PC-9 (cell line): ENCODE measurements at regions not wholly inside any gene's neighbourhood (a gene's known extent, or its start where the extent isn't known, plus 50 kb on each side); places are given as distances from the start of the nearest gene placed in this dataset.

ENCODE experiments used
- BruUV-seq: library from RNA; stranded (reverse); fragments of 400-500 nt; replicated peaks from 2 replicates; lab custom pipeline; 2021; lab: Mats Ljungman, UMichigan
- CTCF ChIA-PET: fragments of 300-600 bp; sonication (Branson Sonifier 250); formaldehyde crosslinking; loops from one replicate; lab custom pipeline; 2022; ENCODE audit warnings: antibody characterized with exemption; lab: Charles Lee
- POLR2A ChIA-PET: fragments of 300-600 bp; sonication (Branson Sonifier 250); formaldehyde crosslinking; loops from one replicate; lab custom pipeline; 2022; ENCODE audit warnings: antibody characterized with exemption; ENCODE audit not compliant: unreplicated experiment; lab: Charles Lee
- DNase-seq, 2 experiments: peaks; one replicate each; pipeline versions ENCODE4 v3.0.0 to v3.0.0-alpha.2; 2015 to 2022; ENCODE audit warnings: mixed read lengths in 1 of 2
- H2AFZ ChIP-seq: fragments of 200-600 bp; sonication (generic); 2 replicates; pipeline ENCODE4 v1.8.1; 2017; ENCODE audit warnings: antibody characterized with exemption
- H3F3A ChIP-seq: fragments of 200-600 bp; sonication (generic); 2 replicates; pipeline ENCODE4 v1.8.1; 2017; ENCODE audit warnings: antibody characterized with exemption, mild to moderate bottlenecking, low read depth; ENCODE audit not compliant: insufficient read depth
- H3K27ac ChIP-seq: fragments of 200-600 bp; sonication (generic); 2 replicates; pipeline ENCODE4 v1.6.1; 2016; ENCODE audit warnings: mixed run types
- H3K27me3 ChIP-seq: fragments of 200-600 bp; sonication (generic); 2 replicates; pipeline ENCODE4 v1.6.1; 2016; ENCODE audit warnings: low read depth, mixed run types; ENCODE audit not compliant: insufficient read depth
- H3K36me3 ChIP-seq: fragments of 200-600 bp; sonication (generic); 2 replicates; pipeline ENCODE4 v1.6.1; 2016; ENCODE audit warnings: low read depth, mixed run types
- H3K4me1 ChIP-seq: fragments of 200-600 bp; sonication (generic); replicated peaks from 2 replicates; pipeline ENCODE4 v1.6.1; 2016; ENCODE audit warnings: mixed run types; ENCODE audit not compliant: insufficient read depth
- H3K4me2 ChIP-seq: fragments of 200-600 bp; sonication (generic); 2 replicates; pipeline ENCODE4 v1.6.1; 2017; ENCODE audit warnings: mixed run types
- H3K4me3 ChIP-seq: fragments of 200-600 bp; sonication (generic); 2 replicates; pipeline ENCODE4 v1.6.1; 2016; ENCODE audit warnings: mixed run types
- H3K79me2 ChIP-seq: fragments of 200-600 bp; sonication (generic); 2 replicates; pipeline ENCODE4 v1.6.1; 2017; ENCODE audit warnings: low read depth, mixed run types
- H3K9me2 ChIP-seq: fragments of 200-600 bp; sonication (generic); 2 replicates; pipeline ENCODE4 v1.8.1; 2017; ENCODE audit warnings: mild to moderate bottlenecking; ENCODE audit not compliant: insufficient read depth
- H3K9me3 ChIP-seq: fragments of 200-600 bp; sonication (generic); 2 replicates; pipeline ENCODE4 v1.8.1; 2016; ENCODE audit warnings: low read depth; ENCODE audit not compliant: insufficient read depth
- H4K20me1 ChIP-seq: fragments of 200-600 bp; sonication (generic); 2 replicates; pipeline ENCODE4 v1.8.1; 2017; ENCODE audit not compliant: insufficient read depth
- EZH2 ChIP-seq: fragments of 200-600 bp; sonication (generic); IDR thresholded peaks from 2 replicates; pipeline ENCODE4 v1.8.0; 2017; ENCODE audit warnings: antibody characterized with exemption, low read depth
- intact Hi-C: fragments of 100-400 bp; cut with micrococcal nuclease; formaldehyde crosslinking; loops from one replicate; pipeline ENCODE4 v1.10.0; 2022; ENCODE audit not compliant: unreplicated experiment
- TF ChIP-seq, protein P1 (sequence below): fragments of 200-600 bp; sonication (generic); conservative IDR thresholded peaks from 2 replicates; pipeline ENCODE4 v1.6.1; 2017; ENCODE audit warnings: mixed run types, antibody characterized with exemption, mild to moderate bottlenecking, moderate library complexity

DNA sequence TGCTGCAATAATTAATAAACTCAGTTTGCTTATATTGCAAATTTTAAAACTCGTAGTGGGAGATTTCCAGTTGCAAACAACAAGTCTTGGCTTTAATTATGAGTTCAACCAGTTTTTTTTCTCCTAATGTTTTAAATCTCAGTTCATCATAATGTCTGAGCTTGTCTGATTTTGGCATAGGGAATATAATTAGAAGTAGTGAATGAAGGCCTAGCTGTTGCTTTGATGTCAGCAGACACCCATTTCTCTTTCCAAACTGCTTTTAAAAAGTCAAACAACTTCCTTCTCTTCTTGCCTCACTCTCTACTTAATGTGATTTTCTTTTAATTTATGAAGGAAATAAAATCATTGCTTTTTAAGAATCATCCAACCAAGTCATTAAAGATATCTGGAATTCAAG is 1462.1 kb downstream of the DPP10 start:
- CTCF ChIA-PET: no interaction called here
- intact Hi-C loops: no loop called here
- Histone ChIP-seq H3K4me3 (no peak overlapping the region), H2AFZ (no peak overlapping the region), H3K27ac (no peak overlapping the region), H3K4me2 (no peak overlapping the region), H3K9me2 (no peaks in the 10 kb centered on the region), H3K4me1 (no peaks in the 10 kb centered on the region), H3K9me3 (no peaks in the 10 kb centered on the region), H3K79me2 (no peaks in the 10 kb centered on the region), H3K27me3 (no peaks in the 10 kb centered on the region; the same call in 1 of the 2 replicates), H4K20me1 (no peaks in the 10 kb centered on the region), H3K36me3 (no peaks in the 10 kb centered on the region), H3F3A (no peaks in the 10 kb centered on the region)
- DNase-seq: no peak
- no TSS peak for BruUV-seq
- POLR2A ChIA-PET: no interaction called here
- TF ChIP-seq, protein P1, sequence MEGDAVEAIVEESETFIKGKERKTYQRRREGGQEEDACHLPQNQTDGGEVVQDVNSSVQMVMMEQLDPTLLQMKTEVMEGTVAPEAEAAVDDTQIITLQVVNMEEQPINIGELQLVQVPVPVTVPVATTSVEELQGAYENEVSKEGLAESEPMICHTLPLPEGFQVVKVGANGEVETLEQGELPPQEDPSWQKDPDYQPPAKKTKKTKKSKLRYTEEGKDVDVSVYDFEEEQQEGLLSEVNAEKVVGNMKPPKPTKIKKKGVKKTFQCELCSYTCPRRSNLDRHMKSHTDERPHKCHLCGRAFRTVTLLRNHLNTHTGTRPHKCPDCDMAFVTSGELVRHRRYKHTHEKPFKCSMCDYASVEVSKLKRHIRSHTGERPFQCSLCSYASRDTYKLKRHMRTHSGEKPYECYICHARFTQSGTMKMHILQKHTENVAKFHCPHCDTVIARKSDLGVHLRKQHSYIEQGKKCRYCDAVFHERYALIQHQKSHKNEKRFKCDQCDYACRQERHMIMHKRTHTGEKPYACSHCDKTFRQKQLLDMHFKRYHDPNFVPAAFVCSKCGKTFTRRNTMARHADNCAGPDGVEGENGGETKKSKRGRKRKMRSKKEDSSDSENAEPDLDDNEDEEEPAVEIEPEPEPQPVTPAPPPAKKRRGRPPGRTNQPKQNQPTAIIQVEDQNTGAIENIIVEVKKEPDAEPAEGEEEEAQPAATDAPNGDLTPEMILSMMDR: no peak
- no peak for TF ChIP-seq EZH2

DNA sequence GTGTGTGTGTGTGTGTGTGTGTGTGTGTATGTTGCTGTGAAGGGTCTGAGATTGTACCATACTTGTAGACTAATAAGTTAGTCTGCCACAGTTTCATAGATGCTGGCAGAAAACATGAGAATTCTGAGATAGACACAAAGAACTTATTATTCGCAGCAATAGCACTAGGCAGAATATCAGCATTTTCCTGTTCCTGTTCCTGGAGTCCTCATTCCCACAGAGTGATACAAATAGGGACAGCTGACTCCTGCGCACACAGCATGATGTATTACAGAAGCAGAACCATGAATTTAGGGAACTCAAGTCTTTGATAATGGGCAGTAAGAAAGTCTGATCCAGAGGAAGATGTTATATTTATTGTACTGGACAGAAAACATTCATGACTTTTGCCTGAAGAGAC is 1466.3 kb downstream of the DPP10 start:
- H3K9me3 ChIP-seq: no peaks in the 10 kb centered on the region
- H3K4me1 ChIP-seq: no peaks in the 10 kb centered on the region
- H3K9me2 ChIP-seq: no peaks in the 10 kb centered on the region
- POLR2A ChIA-PET: no interaction called here
- no peaks in the 10 kb centered on the region for H3K36me3 ChIP-seq
- BruUV-seq: no TSS peak
- H3K79me2 ChIP-seq: no peaks in the 10 kb centered on the region
- H3K27ac ChIP-seq: no peak overlapping the region
- no peaks in the 10 kb centered on the region for H4K20me1 ChIP-seq
- no peak overlapping the region for H3K4me3 ChIP-seq
- intact Hi-C loops: no loop called here
- no peaks in the 10 kb centered on the region for H3F3A ChIP-seq
- H3K27me3 ChIP-seq: no peaks in the 10 kb centered on the region; the same call in 1 of the 2 replicates
- CTCF ChIA-PET: no interaction called here
- TF ChIP-seq, protein P1: no peak
- no peak for TF ChIP-seq EZH2
- H2AFZ ChIP-seq: no peak overlapping the region
- H3K4me2 ChIP-seq: no peak overlapping the region
- DNase-seq: no peak

DNA sequence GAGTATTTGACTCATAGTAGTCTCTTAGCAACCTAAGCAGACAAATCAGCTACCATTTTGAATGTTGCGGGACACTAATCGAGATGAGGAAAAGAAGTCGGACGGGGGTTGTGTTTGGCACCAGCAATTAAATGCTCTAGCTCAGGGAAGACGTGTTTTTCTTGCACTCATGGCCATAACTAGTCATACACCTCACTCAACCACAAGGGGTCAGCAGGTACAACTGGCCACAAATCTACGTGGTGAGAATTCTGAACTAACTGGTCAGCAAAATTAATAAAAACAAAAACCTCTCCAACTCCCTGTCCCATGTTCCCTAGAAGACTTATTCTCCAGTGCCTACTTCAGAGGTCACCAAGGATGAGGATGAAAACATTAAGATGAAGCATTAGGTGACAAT is 1467.8 kb downstream of the DPP10 start:
- Histone ChIP-seq H3K9me2 (no peaks in the 10 kb centered on the region), H3K27me3 (no peaks in the 10 kb centered on the region; the same call in 1 of the 2 replicates), H3K4me1 (no peaks in the 10 kb centered on the region), H3F3A (no peaks in the 10 kb centered on the region), H3K27ac (no peak overlapping the region), H3K79me2 (no peaks in the 10 kb centered on the region), H3K9me3 (no peaks in the 10 kb centered on the region), H4K20me1 (no peaks in the 10 kb centered on the region), H3K4me3 (no peak overlapping the region), H2AFZ (no peak overlapping the region), H3K36me3 (no peaks in the 10 kb centered on the region), H3K4me2 (no peak overlapping the region)
- POLR2A ChIA-PET: no interaction called here
- CTCF ChIA-PET: no interaction called here
- no peak for DNase-seq
- TF ChIP-seq, protein P1: peak; percentile 46
- TF ChIP-seq EZH2: no peak
- BruUV-seq: no TSS peak
- intact Hi-C loops: no loop called here
